ENCODE measurements at regions not wholly inside any gene's neighbourhood (a gene's known extent, or its start where the extent isn't known, plus 50 kb on each side); places are given as distances from the start of the nearest gene placed in this dataset.
"Not testable (repeated sequence)": the region's sequence is repeated elsewhere in the genome, so short reads cannot be mapped to it uniquely, and the experiment has no call there.

- DNase-seq (ENCODE audit: low read depth) = no peak
Observed at GRCh38 chr12:113726254-113726819, 239.8 kb downstream of the RBM19 start.

GRCh38 chr12:113725557-113725876 is 240.6 kb downstream of the RBM19 start:
- no peak for DNase-seq (ENCODE audit: low read depth)

- no peak for DNase-seq (ENCODE audit: low read depth)
Observed at GRCh38 chr12:113724794-113725556, 241.2 kb downstream of the RBM19 start.

GRCh38 chr12:113723631-113724030 is 242.5 kb downstream of the RBM19 start:
- DNase-seq (ENCODE audit: low read depth) = no peak

- DNase-seq (ENCODE audit: low read depth) = no peak
Observed at GRCh38 chr12:113722747-113723146, 243.4 kb downstream of the RBM19 start.

GRCh38 chr12:113720629-113721028 is 245.5 kb downstream of the RBM19 start:
- no peak for DNase-seq (ENCODE audit: low read depth)

GRCh38 chr12:113719911-113720591 is 246.1 kb downstream of the RBM19 start:
- DNase-seq (ENCODE audit: low read depth) = no peak

GRCh38 chr12:113713156-113713555 is 241.5 kb upstream of the LHX5 start:
- DNase-seq (ENCODE audit: low read depth) = no peak

- no peak for DNase-seq (ENCODE audit: low read depth)
Observed at GRCh38 chr12:113712481-113712880, 240.8 kb upstream of the LHX5 start.

GRCh38 chr12:113710216-113710615 is 238.5 kb upstream of the LHX5 start:
- no peak for DNase-seq (ENCODE audit: low read depth)

GRCh38 chr12:113709456-113709855 is 237.8 kb upstream of the LHX5 start:
- DNase-seq (ENCODE audit: low read depth) = no peak

- no peak for DNase-seq (ENCODE audit: low read depth)
Observed at GRCh38 chr12:113702836-113703235, 231.2 kb upstream of the LHX5 start.

- no peak for DNase-seq (ENCODE audit: low read depth)
Observed at GRCh38 chr12:113702276-113702675, 230.6 kb upstream of the LHX5 start.

- peak; percentile 70 for DNase-seq (ENCODE audit: low read depth)
Observed at GRCh38 chr12:113700943-113701342, 229.3 kb upstream of the LHX5 start.

- DNase-seq (ENCODE audit: low read depth) = not testable (repeated sequence)
Observed at GRCh38 chr12:113699984-113700383, 228.3 kb upstream of the LHX5 start.

GRCh38 chr12:113698510-113698858 is 226.8 kb upstream of the LHX5 start:
- no peak for DNase-seq (ENCODE audit: low read depth)

- DNase-seq (ENCODE audit: low read depth) = no peak
Observed at GRCh38 chr12:113697651-113698509, 226.2 kb upstream of the LHX5 start.

- no peak for DNase-seq (ENCODE audit: low read depth)
Observed at GRCh38 chr12:113697104-113697503, 225.4 kb upstream of the LHX5 start.

GRCh38 chr12:113693693-113694092 is 222.0 kb upstream of the LHX5 start:
- no peak for DNase-seq (ENCODE audit: low read depth)

- no peak for DNase-seq (ENCODE audit: low read depth)
Observed at GRCh38 chr12:113689047-113689610, 217.5 kb upstream of the LHX5 start.

- no peak for DNase-seq (ENCODE audit: low read depth)
Observed at GRCh38 chr12:113688313-113688712, 216.6 kb upstream of the LHX5 start.
